H1 (cell line): ENCODE measurements at regions not wholly inside any gene's neighbourhood (a gene's known extent, or its start where the extent isn't known, plus 50 kb on each side); places are given as distances from the start of the nearest gene placed in this dataset.

Experiments used
- CTCF ChIA-PET: fragments of 300-600 bp; sonication (Branson Sonifier 250); formaldehyde crosslinking; loops from one replicate; lab custom pipeline; 2021; ENCODE audit not compliant: partially characterized antibody; lab: Charles Lee
- POLR2A ChIA-PET: fragments of 300-600 bp; sonication (Branson Sonifier 250); formaldehyde crosslinking; loops from one replicate; lab custom pipeline; 2021; ENCODE audit warnings: inconsistent platforms; ENCODE audit not compliant: partially characterized antibody; lab: Charles Lee
- DNase-seq, 2 experiments: peaks; one replicate each; pipeline versions ENCODE4 v3.0.0 to v3.0.0-alpha.2; 2010 to 2022; ENCODE audit warnings: low spot score in 2 of 2, low read depth in 1 of 2, mixed read lengths in 1 of 2
- FAIRE-seq: peaks from 2 replicates; lab custom pipeline; 2011; peaks lifted over from hg19 to GRCh38; lab: Jason Lieb, UNC
- H2AFZ ChIP-seq: 2 replicates; pipeline ENCODE4 v1.8.1; 2012; ENCODE audit warnings: low read length, inconsistent platforms
- H2AK5ac ChIP-seq: 2 replicates; pipeline ENCODE4 v1.6.1; 2013; ENCODE audit warnings: low read depth, low read length
- H2BK120ac ChIP-seq: replicated peaks from 2 replicates; pipeline ENCODE3; 2013; ENCODE audit warnings: low read depth, low read length, inconsistent platforms
- H2BK12ac ChIP-seq: 2 replicates; pipeline ENCODE4 v1.6.1; 2013; ENCODE audit warnings: low read depth, low read length
- H2BK15ac ChIP-seq: 2 replicates; pipeline ENCODE4 v1.6.1; 2013; ENCODE audit warnings: low read length
- H2BK20ac ChIP-seq: 2 replicates; pipeline ENCODE4 v1.6.1; 2013; ENCODE audit warnings: low read length
- H2BK5ac ChIP-seq: 2 replicates; pipeline ENCODE4 v1.6.1; 2013; ENCODE audit warnings: low read depth, low read length
- H3K14ac ChIP-seq: 2 replicates; pipeline ENCODE4 v1.6.1; 2013; ENCODE audit warnings: inconsistent platforms; ENCODE audit not compliant: insufficient read length
- H3K18ac ChIP-seq: 2 replicates; pipeline ENCODE4 v1.6.1; 2013; ENCODE audit warnings: low read length; ENCODE audit errors: extremely low read depth
- H3K23ac ChIP-seq: 2 replicates; pipeline ENCODE4 v1.6.1; 2013; ENCODE audit warnings: inconsistent platforms; ENCODE audit not compliant: insufficient read length
- H3K23me2 ChIP-seq: 2 replicates; pipeline ENCODE4 v1.6.1; 2013; ENCODE audit warnings: low read depth, low read length
- H3K27ac ChIP-seq: 2 replicates; pipeline ENCODE4 v1.6.1; 2011; ENCODE audit warnings: low read depth, low read length, inconsistent platforms
- H3K27me3 ChIP-seq, 4 experiments: replicated peaks in 1 of 4; 1 replicate in 1 of 4; 2 replicates in 3 of 4; pipeline versions ENCODE4 v1.6.1 to v1.8.1; 2011 to 2013; ENCODE audit warnings: low read length in 3 of 4, mild to moderate bottlenecking in 3 of 4, inconsistent platforms in 2 of 4, mixed read lengths in 2 of 4, moderate library complexity in 1 of 4; ENCODE audit not compliant: control insufficient read depth in 3 of 4, insufficient read depth in 3 of 4; ENCODE audit errors: extremely low read depth in 1 of 4
- H3K36me3 ChIP-seq, 4 experiments: 2 replicates each; pipeline versions ENCODE4 v1.6.1 to v1.8.1; 2011 to 2013; ENCODE audit warnings: mild to moderate bottlenecking in 4 of 4, low read length in 3 of 4, moderate library complexity in 2 of 4, control low read depth in 1 of 4, inconsistent platforms in 1 of 4; ENCODE audit not compliant: insufficient read depth in 4 of 4, control insufficient read depth in 2 of 4
- H3K4ac ChIP-seq: replicated peaks from 2 replicates; pipeline ENCODE3; 2013; ENCODE audit warnings: low read length, low read depth, mixed read lengths, inconsistent platforms; ENCODE audit not compliant: insufficient read length
- H3K4me1 ChIP-seq, 4 experiments: replicated peaks in 1 of 4; 1 replicate in 1 of 4; 2 replicates in 3 of 4; pipeline versions ENCODE4 v1.6.1 to v1.8.1; 2011 to 2013; ENCODE audit warnings: low read length in 3 of 4, inconsistent platforms in 2 of 4, mixed read lengths in 1 of 4; ENCODE audit not compliant: insufficient read depth in 4 of 4, control insufficient read depth in 3 of 4
- H3K4me2 ChIP-seq, 2 experiments: 2 replicates each; pipeline versions ENCODE4 v1.6.1 to v1.8.1; 2011 to 2013; ENCODE audit warnings: low read depth in 2 of 2, low read length in 2 of 2, control low read depth in 1 of 2, inconsistent platforms in 1 of 2, mild to moderate bottlenecking in 1 of 2; ENCODE audit not compliant: insufficient read depth in 1 of 2
- H3K4me3 ChIP-seq, 4 experiments: fragments of 200-600, 300-600 bp in 1 of 4; sonication (generic), shearing (Covaris generic), sonication (Bioruptor Twin) in 1 of 4; 2 replicates each; pipeline versions ENCODE4 v1.5.1 to v1.8.1; 2011 to 2016; ENCODE audit warnings: low read length in 4 of 4, low read depth in 3 of 4, control low read depth in 2 of 4, inconsistent platforms in 2 of 4, mild to moderate bottlenecking in 2 of 4, mixed read lengths in 1 of 4, moderate library complexity in 1 of 4; ENCODE audit not compliant: insufficient read depth in 2 of 4; ENCODE audit errors: extremely low read depth in 1 of 4
- H3K56ac ChIP-seq: replicated peaks from 2 replicates; pipeline ENCODE3; 2013; ENCODE audit warnings: low read depth, mild to moderate bottlenecking, mixed read lengths, low read length, inconsistent platforms; ENCODE audit not compliant: insufficient read length
- H3K79me1 ChIP-seq: 2 replicates; pipeline ENCODE4 v1.6.1; 2013; ENCODE audit warnings: low read depth, low read length, control low read depth
- H3K79me2 ChIP-seq, 2 experiments: 2 replicates each; pipeline versions ENCODE4 v1.6.1 to v1.8.1; 2012 to 2013; ENCODE audit warnings: low read length in 2 of 2, mild to moderate bottlenecking in 2 of 2, inconsistent platforms in 1 of 2; ENCODE audit not compliant: insufficient read depth in 2 of 2, control insufficient read depth in 1 of 2
- H3K9ac ChIP-seq, 4 experiments: replicated peaks in 1 of 4; 1 replicate in 1 of 4; 2 replicates in 3 of 4; pipeline versions ENCODE4 v1.6.1 to v1.8.1; 2011 to 2013; ENCODE audit warnings: low read depth in 3 of 4, low read length in 3 of 4, control low read depth in 2 of 4, mild to moderate bottlenecking in 2 of 4, moderate library complexity in 2 of 4, inconsistent platforms in 1 of 4; ENCODE audit errors: extremely low read depth in 1 of 4
- H3K9me3 ChIP-seq, 2 experiments: 2 replicates each; pipeline versions ENCODE4 v1.6.1 to v1.8.1; 2012 to 2013; ENCODE audit warnings: mild to moderate bottlenecking in 2 of 2, moderate library complexity in 2 of 2, control low read depth in 1 of 2, inconsistent platforms in 1 of 2, low read depth in 1 of 2, low read length in 1 of 2, mixed read lengths in 1 of 2; ENCODE audit not compliant: insufficient read depth in 2 of 2
- H4K20me1 ChIP-seq, 2 experiments: replicated peaks in 1 of 2; 2 replicates each; pipeline versions ENCODE3 to v1.8.1; 2011 to 2013; ENCODE audit warnings: inconsistent platforms in 2 of 2, low read length in 2 of 2, mild to moderate bottlenecking in 1 of 2; ENCODE audit not compliant: insufficient read depth in 2 of 2, control insufficient read depth in 1 of 2
- H4K5ac ChIP-seq: 2 replicates; pipeline ENCODE4 v1.6.1; 2013; ENCODE audit warnings: low read length, low read depth, mixed read lengths, inconsistent platforms; ENCODE audit not compliant: insufficient read length
- H4K8ac ChIP-seq: 2 replicates; pipeline ENCODE4 v1.8.0; 2013; ENCODE audit warnings: mild to moderate bottlenecking, moderate library complexity, low read length, inconsistent platforms; ENCODE audit not compliant: insufficient read depth; ENCODE audit errors: extremely low read depth
- H4K91ac ChIP-seq: replicated peaks from 2 replicates; pipeline ENCODE3; 2013; ENCODE audit warnings: low read length, mixed read lengths, inconsistent platforms; ENCODE audit not compliant: insufficient read length
- BCL11A ChIP-seq, 2 experiments: IDR thresholded peaks; one replicate each; pipeline ENCODE4 v1.6.1; 2011; ENCODE audit warnings: low read depth in 2 of 2, low read length in 2 of 2, mild to moderate bottlenecking in 2 of 2
- WGBS, 2 experiments: shearing (Covaris generic) in 1 of 2; methylation state at CpG; one replicate each; pipeline versions ENCODE4 v1.1.6 to v1.1.7; 2013 to 2015; ENCODE audit warnings: low lambda C conversion rate in 2 of 2, mixed read lengths in 2 of 2, inconsistent platforms in 1 of 2, low coverage in 1 of 2, missing lambda C conversion rate in 1 of 2; ENCODE audit not compliant: insufficient replicate concordance in 2 of 2, insufficient coverage in 1 of 2, insufficient read length in 1 of 2; ENCODE audit errors: extremely low coverage in 1 of 2, missing lambda C conversion rate in 1 of 2; 5-methylcytosine and 5-hydroxymethylcytosine counted together

- Histone ChIP-seq H2AFZ (no peak overlapping the region), H3K14ac (no peak overlapping the region), H3K18ac (no peak overlapping the region), H2BK120ac (no peak overlapping the region), H3K27me3 (no peaks in the 10 kb centered on the region), H3K79me2 (no peaks in the 10 kb centered on the region), H3K4me3 (no peak overlapping the region), H4K8ac (peak overlapping the region; percentile 28; the same call in 1 of the 2 replicates), H2AK5ac (no peak overlapping the region), H3K79me1 (no peaks in the 10 kb centered on the region), H2BK15ac (no peak overlapping the region), H3K36me3 (no peaks in the 10 kb centered on the region), H4K5ac (no peak overlapping the region), H4K20me1 (no peaks in the 10 kb centered on the region), H3K9ac (no peak overlapping the region), H3K23ac (no peak overlapping the region), H3K4me1 (no peaks in the 10 kb centered on the region), H3K23me2 (no peaks in the 10 kb centered on the region), H4K91ac (no peak overlapping the region), H2BK20ac (no peak overlapping the region), H3K9me3 (no peaks in the 10 kb centered on the region; a peak in 1 of 4 replicates), H3K4me2 (no peak overlapping the region), H2BK5ac (no peak overlapping the region), H3K27ac (no peak overlapping the region), H2BK12ac (no peak overlapping the region), H3K4ac (no peak overlapping the region), H3K56ac (no peak overlapping the region)
- TF ChIP-seq BCL11A (IDR thresholded peaks at IDR 0.05; ENCODE audit: low read depth in 2 of 2, low read length in 2 of 2), result no peak
- WGBS, 2 experiments, result 78% methylated on average over 6 of the region's 6 CpGs; no CpG with 5 or more reads in 1 of the 2 experiments
- DNase-seq (no peak), FAIRE-seq (no peak)
- CTCF ChIA-PET, result no interaction called here
- POLR2A ChIA-PET, result no interaction called here
Measured at GRCh38 chr1:105626276-105626987, 1430.0 kb upstream of the PRMT6 start.
